ENCODE measurements at regions not wholly inside any gene's neighbourhood (a gene's known extent, or its start where the extent isn't known, plus 50 kb on each side); places are given as distances from the start of the nearest gene placed in this dataset.
A peak's percentile ranks its signal among the peaks of the same experiment; 100 is the strongest.
"Not testable (repeated sequence)": the region's sequence is repeated elsewhere in the genome, so short reads cannot be mapped to it uniquely, and the experiment has no call there.

DNA sequence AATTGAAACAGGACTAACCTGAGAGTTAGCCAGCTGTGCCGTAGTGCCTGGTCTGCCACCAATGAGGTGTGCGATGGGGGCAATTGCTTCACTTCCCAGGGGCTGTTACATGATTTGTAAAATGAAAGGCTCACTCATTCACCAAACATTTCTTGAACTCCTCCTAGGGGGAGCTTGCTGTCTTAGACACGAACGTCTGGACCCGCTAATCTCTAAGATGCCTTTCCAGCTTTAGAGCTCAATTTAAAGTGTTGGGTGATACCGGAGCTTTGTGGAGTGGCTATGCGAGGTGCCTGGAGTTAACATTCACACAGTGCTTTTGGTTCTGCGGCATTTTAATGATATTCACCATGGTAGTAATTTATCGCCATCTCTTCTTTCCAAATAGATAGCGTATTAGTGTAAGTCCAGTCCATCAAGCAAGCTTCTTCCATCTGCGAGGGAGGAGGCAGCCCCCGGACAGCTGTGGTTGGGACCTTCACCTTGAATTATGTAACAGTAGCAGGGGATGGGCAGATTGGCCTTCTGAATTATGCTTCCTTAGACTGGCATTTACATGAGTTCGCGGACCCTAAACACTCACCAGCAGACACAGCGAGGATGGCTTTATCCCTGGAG, 179.9 kb downstream of the ADSS2 start:
- DNase-seq = no peak

DNA sequence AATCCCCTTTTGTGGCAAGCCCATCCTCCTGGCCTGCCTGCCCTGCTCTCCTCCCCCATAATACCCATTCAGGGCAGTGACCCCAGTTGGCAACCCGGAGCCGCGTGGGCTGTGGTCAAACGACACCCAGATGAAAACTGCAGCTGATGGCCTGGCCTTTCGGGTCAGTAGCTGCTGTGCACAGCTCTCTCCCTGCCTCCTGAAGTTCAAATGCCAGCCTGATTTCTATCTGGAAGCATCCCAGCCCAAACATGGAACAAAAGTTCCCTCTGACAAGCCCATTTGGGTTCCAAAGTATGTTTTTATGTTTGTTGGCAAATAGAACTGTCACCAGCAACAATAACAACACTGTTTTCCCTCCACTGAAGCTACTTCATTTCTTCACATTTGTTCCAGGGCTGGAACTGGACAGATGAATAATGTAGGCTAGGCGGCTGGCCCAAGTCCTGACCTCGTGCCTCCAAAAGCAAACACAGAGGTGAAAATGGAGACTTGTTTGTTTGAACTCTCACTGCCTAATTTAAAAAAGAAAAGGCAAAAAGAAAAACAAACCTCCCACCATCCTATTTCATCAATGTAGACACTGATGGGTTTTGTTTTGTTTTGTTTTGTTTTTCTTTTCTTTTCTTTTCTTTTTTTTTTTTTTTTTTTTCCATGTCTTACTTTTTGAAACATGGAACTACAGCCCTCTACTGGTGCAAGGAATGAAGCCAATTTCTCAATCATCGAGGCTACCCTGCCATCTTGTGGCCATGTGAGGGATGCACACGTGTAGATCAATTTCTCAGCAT, 179.0 kb downstream of the ADSS2 start:
- DNase-seq = peak; percentile 80

DNA sequence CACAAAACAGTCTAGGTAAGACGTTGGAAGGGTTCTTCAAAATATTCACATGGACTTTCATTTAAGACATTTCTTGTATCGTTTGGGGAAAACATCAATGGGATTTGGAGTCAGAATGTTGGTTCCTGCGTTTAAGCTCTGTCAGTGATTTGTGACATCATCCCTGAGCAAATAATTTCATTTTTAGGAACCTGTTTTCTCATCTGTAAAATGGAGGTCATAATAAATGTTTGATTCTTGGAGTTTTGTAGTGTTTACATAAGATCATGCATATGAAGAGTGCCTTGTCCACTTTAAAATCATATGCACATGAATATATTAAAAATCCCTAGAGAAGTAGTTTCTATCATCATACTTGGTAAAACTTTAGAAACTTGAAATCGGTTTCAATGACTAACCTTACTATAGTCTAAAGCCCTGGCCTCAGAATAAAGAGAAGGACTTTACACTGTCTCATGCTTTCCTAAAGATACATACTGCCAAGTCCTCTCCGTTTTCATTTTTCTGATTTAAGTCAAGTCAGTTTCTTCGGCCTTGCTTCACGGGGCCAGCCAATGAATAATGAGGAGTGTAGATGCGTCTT, 178.4 kb downstream of the ADSS2 start:
- no peak for DNase-seq

DNA sequence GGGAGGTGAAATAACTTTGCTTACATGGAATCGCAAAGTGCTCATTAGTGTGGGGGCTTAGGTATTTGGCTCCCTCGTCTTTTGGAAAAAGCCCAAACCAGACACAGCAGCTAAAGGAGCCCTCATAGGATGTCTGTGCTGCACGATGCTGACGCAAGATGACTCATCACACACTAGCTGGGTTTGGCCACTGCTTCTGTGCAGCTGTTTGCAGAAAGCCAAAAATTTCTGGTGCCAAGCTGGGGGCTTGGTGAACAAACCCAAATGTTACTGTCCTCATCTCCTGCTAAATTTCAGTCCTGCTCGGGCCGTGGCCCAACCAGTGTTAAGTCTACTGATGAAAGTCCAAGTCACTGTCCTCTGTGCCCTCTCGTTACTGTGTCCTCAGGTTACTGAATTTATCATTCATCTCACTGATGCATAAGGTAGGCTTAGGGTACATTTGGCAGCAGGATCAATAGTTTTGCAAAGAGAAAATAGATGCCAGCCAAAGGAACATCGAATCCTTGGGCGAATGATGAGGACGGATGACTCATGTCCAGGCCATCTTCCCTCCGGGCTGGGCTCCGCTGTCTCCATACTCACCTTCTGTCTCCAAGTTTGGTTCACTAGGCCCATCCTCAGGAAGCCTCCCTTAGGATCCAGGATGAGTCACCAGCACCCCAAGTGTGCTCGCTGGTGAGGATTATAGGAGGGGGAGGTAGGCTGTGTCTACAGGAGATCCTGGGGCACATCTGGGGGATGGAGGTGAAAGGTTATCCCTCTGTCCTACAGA, 177.7 kb downstream of the ADSS2 start:
- no peak for DNase-seq

DNA sequence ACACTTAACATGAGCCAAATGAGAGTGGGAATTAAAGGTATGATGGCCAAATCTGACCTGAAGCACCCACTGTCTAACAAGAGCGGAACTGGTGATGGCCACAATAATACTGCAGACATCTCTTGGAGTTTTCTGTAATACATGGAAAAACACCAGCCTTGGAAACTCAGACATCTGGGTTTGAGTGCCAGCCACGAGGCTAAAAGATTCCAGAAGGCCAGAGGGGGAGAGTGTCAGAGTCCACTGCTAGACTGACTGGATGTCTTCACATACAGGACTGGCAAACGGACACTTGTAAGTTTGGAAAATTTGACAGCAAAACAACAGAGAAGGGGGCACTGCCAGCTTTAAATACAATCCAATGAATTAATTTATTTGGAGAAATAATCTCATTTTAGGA, 175.1 kb downstream of the ADSS2 start:
- DNase-seq = no peak

DNA sequence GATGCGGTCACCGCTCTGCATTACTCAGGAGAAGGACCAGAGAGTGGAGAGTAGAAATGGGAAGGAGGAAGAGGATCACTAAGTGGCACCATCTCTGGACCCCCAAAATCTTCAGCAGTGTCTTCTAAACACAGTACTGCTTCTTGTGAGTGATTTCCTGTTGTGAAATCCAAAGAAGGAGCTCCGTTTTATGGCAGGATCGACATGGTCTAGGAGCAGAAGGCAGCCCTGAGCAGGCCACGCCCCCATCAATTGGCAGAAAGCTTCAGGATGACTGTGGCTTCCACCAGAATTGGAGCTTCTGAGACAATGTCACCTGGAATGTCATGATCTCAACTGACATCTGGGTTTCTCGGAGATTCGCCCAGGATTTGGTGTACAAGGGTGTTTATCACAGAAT, 171.5 kb downstream of the ADSS2 start:
- no peak for DNase-seq

DNA sequence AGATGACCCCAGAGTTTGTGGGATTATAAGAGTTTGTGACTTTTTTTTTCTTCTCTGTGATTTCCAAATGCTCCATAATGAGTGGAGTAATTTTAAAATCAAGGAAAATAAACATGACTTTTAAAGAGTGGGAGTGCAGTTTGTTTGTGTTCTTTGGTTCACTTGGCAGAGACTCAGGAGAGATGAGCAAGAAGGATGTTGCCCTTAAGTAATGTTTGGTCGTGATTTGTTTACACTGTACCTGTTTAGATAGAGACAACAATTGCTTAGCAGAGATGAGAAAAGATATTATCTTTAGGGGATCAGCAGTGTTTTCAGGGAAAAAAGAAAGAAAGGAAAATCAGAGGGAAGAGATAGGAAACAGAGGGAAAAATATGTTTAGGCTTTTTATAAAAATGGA, 170.8 kb downstream of the ADSS2 start:
- no peak for DNase-seq

DNA sequence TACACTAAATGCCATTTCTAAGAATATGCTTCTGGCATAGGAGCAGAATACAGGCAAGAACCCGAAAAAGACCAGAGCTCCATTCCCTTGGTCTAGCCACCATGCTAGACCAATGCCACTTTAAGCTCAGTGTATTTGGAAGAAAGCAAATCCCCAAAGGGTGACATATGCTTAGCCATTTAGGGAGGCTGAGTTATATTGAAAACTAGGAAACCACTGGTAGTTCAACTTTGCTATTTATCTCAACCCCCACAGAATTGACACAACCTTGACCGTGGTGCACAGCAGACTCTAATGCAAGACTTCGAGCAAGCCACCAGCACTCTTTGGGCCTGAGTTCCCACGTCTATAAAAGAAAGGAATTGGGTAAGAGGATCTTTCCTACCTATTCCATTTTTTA, 167.9 kb downstream of the ADSS2 start:
- DNase-seq = no peak

DNA sequence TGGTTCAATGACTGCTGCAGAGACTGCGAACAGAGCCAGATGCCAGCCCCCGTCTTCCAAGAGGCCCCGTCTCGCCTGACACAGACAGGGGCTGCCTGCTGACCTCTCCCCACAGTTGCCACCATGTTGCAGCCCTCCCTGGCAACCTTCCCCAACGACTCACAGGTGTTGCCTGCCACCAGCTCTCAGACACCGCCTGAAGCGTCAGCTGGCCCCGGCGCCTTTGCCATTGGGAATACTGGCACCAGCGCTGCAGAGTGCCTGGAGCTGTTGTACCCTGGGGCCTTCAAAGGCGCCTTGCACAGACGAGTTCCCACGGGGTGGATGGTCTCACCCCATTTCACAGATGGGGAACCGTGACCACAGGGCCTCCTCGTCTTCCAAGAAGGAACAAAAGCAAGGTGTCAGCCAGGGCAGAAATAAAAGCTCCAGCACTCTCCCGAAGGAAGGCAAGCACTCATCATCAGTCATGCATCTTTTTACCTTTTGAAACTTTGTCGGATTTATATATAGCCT, 167.0 kb downstream of the ADSS2 start:
- no peak for DNase-seq

DNA sequence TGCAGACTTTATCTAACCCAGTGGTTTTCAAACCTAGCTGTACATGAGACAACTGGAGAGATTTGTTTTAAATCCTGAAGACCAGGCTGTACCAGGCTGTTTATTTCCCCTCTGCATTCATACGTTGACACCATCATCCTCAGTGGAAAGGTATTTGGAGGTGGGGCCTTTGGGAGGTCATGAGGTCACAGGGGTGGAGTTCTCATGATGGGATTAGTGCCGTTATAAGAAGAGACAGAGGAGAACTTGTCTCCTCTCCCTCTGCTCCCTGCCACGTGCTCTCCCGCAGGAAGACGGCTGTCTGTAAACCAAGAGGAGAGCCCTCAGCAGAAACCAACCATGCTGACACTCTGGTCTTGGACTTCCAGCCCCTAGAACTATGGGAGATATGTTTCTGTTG, 165.4 kb downstream of the ADSS2 start:
- no peak for DNase-seq

DNA sequence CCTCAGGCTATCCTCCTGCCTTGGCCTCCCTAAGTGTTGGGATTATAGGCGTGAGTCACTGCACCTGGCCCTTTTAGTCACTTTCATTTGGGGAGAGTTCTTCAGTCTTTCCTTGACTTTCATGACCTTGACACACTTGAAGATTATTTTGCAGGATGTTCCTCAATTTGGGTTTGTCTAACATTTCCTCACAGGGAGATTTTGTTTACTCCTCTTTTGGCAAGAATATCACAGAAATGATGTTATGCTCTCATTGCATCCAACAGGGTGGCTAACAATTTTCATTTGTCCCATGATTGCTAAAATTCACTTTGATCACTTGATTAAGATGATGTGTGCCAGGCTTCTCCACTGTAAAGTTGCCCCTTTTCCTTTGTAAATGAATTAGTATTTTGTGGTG, 164.0 kb downstream of the ADSS2 start:
- no peak for DNase-seq

DNA sequence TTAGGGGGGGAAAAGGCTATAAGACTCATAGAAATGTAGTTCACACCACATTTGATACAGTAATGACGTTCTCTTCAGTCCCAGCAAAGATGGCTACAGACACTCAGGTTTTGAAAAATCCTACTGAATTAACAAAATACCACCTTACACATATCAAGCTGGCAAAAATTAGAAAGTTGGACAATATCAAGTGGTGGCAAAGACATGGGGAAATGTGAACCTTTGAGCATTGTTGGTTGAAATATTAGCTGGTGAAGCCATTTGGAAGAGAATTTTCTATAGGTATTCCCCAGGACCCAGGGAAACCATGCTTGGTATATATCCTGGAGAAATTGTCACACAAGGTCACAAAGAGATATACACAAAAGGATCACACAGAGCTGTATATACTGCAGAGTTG, 163.0 kb downstream of the ADSS2 start:
- no peak for DNase-seq

DNA sequence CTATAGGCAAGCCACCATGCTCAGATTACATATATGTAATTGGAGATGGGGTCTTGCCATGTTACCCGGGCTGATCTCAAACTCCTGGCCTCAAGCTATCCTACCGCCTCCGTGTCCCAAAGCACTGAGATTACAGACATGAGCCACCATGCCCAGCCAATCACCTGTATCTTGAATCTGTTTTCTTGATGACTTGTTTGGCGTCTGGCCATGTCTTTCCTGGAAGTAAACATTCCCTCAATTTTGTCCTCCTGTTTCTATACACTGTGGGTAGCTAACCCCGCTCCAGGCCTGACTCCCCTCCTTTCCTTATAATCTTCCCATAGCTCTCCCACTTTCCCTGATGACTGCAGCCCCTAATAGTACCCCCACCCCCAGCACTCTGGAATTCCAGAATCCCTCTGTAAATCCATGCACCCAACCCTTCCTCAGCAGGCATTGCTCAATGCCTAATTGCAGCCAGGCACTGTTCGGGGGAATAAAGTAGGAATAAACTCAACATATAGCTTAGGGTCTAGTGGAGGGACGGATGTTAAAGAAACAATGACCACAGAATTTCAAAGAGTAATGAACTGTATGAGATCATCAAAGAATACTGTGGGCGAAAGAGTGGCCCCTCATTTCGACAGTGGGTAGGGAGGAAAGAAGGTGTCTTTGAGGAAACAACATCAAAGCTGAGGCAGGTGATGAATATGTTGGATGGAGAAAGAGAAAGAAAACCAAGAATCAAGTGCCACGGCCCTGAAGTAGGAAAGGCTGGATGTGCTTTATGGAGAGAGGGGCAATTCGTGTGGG, 161.5 kb downstream of the ADSS2 start:
- no peak for DNase-seq

DNA sequence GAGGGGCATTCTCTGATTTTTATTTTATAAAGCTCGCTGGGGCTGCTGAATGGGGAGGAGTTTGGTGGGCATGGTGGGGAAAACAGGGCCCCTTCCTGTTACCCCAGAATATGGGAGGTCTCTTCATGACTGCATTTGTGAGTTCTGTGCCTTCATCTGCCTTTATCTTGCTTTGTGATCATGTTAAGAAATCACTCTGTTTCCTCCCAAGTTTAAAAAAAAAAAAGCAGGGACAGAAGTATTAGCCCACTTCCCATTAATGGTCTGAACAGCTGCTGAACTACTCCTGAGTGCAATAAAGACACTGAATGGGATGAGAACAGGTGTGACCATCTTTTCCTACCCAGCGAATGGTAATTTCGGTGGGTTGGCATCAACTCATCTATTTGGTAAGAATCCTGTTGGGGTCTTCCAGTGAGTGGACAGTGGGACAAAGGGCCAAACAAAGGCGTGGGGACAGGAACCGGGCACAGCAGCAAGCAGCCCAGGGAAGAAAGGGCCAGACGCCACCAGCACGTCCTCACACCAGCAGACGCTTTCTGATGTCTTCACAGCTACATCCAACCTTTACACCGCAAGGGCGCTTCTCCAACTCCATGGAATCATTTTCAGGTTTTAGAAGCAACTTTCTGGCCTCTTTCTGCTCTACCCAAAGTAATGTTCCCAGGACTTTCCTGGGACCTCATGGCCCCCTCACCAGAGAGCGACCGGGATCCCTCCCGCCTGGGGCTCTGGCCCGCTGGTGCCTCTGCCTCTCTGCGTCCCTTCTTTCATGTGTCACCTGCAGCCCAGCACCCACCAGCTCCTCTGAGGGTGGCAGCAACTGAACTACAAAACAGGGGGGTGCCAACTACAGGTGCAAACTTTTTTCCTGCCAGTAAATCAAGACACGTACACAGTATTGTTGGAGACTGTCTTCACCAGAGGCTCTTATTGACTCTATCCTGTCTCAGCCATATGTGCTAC, 160.2 kb downstream of the ADSS2 start:
- no peak for DNase-seq

DNA sequence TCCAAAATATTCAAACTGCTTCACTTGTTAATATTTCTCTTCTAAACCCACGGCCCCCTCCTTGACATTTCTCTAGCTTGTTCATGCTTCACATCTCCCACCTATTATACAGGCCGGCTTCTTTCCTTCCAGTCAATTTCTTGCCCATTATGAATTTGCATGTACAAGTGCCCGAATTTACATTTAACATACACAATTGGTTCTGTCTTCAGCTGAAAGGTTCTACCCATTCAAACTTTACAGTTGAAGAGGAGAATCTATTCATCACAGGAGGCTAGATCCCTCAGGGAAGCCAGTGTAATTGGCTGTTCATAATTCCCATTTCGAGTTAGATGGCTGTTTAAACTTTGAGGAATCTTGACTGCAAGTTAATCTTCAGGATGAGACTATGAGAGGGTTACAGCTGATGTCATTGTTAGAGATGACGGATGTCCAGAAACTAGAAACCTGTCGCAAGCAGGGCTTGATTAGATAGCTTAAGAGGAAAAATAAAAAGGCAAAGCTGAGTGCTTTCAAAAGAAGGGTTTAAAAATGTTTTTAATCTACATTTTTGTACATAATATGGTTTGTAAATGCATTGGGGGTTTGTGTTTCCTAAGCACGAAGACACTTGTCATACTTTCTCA, 157.0 kb downstream of the ADSS2 start:
- no peak for DNase-seq

DNA sequence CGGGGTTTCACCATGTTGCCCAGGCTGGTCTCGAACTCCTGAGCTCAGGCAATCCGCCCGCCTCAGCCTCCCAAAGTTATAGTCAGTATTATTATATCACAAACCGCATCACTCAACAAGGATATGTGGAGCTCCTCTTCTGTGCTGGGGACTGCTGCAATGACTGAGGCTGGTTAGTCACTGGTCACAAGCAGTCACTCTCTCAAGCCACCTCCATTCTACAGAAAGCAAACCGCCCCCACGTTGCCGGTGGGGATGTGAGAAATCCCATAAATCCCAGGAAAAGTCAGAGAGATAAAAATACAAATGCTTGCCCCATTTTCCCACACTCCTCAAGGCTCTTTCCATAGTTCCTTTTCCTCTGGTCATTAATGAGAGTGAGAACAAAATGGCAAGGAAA, 155.7 kb downstream of the ADSS2 start:
- DNase-seq = no peak

DNA sequence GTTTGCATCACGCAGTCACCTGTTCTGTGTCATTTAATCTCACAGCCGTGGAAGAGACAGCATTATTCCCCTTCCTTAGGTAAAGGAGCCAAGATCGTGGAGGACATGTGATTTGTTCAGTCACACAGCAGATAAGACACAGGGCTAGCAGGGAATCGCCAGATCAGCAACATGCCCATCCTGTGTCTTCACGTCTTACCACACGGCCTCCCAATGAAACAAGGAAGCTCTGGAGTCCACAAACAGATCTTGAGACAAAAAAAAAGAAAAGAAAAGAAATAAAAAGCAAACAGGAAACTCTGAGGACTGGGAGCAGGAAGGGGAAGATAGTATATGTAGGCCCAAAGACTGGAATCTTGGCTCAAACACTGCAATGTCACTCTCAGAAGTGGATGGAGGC, 155.3 kb downstream of the ADSS2 start:
- no peak for DNase-seq

DNA sequence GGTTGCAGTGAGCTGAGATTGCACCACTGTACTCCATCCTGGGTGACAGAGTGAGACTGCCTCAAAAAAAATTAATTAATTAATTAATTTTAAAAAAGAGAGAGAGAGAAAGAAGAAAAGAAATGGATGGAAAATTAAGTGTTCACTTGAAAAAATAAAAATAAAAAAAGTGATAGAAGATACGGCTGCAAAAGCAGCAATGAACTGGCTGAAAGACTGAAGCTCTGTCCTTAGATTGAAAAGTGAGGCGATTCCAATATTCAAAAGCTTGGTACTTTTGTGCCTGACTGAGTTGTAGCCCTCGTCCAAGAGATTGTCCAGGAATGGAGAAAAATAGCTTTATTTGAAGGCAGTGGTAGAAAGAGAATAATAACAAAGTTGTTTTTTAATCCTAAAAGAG, 154.6 kb downstream of the ADSS2 start:
- DNase-seq = no peak

DNA sequence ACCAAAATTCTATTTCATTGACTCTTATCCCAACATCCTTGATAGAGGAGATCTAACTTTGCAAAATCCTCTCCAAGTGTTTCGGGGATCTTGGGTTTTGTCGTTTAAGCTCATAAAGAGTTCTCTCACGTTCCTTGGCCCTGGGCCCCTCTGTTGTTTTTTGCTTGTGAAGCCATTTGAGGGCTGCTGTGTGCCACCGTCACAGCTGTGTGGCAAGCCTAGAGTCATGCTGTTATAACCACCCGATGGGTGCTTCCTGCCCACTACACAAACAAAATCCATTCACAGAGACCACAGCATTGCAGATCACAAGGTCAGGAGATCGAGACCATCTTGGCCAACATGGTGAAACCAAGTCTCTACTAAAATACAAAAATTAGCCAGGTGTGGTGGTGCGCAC, 154.1 kb downstream of the ADSS2 start:
- no peak for DNase-seq

DNA sequence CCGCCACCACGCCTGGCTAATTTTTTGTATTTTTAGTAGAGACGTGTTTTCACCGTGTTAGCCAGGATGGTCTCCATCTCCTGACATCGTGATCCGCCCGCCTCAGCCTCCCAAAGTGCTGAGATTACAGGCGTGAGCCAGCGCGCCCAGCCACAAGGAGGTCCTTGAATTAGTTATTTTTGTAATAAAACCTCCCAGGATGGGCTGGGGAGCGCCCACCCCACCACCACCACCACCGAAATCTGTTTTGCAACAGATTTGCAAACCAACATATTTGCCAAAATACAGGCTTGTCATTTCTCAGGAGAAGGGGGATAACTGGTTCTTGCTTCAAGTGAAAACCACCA, 151.7 kb downstream of the ADSS2 start:
- not testable (repeated sequence) for DNase-seq

DNA sequence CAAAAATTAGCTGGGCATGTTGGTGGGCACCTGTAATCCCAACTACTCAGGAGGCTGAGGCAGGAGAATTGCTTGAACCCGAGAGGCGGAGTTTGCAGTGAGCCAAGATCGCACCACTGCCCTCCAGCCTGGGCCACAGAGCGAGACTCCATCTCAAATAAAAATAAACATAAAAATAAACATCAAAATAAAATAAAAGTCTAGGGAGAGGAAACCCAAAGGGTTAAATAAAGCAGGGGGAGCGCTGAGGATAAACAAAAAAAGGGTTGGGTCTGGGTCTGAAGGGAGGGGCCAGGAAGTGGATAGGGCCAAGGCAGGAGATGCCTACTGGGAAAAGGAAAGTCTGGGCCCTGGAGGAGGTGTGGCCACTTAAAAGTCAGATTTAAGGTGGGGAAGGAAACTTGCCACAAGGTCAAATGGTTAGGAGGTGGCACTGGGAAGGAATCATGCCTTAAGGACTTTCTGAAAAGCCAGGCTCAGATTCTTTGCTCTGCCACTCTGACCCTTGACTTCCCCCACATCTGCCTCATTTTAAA, 150.0 kb downstream of the ADSS2 start:
- DNase-seq = no peak

Data from CD4-positive, alpha-beta T cell treated with Interleukin-21 for 1 hour (primary cell).